ELR (cell line): ENCODE measurements at regions not wholly inside any gene's neighbourhood (a gene's known extent, or its start where the extent isn't known, plus 50 kb on each side); places are given as distances from the start of the nearest gene placed in this dataset.
"Not testable (repeated sequence)": the region's sequence is repeated elsewhere in the genome, so short reads cannot be mapped to it uniquely, and the experiment has no call there.

Experiments
- DNase-seq: peaks from one replicate; pipeline ENCODE4 v3.0.0-alpha.2; 2015; ENCODE audit warnings: low read depth

DNA sequence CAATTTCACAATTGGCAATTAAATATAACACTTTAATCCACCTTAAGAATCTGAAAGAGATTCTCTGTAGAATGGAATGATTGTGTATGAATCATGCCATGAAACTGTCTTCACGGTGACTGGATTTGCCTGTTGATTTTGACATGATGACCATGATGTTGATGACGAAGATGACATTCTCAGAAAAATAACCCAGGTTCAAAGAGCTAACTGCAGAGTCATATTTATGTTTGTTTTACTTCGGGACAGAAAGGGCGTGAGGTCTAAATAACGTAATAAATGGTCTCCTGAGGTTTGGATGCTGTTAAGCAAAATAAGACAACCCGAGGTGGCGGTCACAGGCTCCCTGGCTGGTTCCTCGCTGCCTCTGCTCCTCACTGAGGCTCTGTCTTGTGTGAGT, 532.0 kb downstream of the TMEM121 start:
- no peak for DNase-seq

DNA sequence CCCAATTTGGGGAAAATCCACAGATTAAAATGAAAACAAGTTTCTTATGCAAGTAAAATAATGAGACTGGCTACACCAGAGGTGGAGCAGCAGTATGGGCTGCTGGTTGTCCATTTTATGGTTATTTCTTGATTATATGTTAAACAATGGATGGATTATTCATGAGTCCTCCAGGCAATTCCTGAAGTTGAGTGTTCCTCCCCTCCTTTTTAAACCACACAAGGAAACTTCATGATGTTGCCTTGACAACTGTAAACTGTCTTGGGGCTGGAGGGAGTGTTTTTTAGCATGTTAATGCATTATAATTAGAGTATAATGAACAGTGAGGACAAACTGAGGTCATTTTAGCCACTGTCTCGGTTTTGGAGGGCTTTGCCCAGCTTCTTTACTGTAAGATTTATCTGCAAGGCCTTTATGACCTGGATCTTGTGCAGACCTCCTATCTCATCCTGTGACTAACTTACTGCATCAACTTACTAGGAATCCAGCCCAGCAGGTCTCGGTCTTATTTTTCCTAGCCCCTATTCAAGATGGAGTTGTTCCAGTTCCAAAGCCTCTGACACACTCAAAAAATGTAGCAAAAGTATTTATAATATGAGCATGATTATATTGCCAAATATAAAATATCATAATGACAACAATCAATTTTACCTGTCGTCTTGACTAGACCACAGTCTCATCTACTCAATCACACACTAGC, 534.0 kb downstream of the TMEM121 start:
- no peak for DNase-seq

DNA sequence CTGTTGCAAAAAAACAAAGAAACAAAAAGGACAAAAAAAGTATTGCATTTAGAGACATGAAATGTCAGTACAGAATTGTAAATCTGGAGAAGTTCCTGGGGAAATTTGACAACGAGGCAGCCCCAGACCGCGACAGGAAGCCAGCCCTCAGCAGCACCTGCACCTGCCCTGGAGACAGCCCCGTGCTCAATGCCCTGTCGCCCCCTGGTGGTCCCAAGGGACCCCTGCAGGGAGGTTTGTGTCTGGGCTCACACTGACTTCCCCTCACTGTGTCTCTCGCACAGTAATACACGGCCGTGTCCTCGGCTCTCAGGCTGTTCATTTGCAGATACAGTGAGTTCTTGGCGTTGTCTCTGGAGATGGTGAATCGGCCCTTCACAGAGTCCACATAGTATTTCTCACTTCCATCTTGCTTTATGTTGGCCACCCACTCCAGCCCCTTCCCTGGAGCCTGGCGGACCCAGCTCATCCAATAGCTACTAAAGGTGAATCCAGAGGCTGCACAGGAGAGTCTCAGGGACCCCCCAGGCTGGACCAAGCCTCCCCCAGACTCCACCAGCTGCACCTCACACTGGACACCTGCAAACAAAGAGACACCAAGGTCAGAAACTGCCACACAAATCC, 535.6 kb downstream of the TMEM121 start:
- DNase-seq, result not testable (repeated sequence)

DNA sequence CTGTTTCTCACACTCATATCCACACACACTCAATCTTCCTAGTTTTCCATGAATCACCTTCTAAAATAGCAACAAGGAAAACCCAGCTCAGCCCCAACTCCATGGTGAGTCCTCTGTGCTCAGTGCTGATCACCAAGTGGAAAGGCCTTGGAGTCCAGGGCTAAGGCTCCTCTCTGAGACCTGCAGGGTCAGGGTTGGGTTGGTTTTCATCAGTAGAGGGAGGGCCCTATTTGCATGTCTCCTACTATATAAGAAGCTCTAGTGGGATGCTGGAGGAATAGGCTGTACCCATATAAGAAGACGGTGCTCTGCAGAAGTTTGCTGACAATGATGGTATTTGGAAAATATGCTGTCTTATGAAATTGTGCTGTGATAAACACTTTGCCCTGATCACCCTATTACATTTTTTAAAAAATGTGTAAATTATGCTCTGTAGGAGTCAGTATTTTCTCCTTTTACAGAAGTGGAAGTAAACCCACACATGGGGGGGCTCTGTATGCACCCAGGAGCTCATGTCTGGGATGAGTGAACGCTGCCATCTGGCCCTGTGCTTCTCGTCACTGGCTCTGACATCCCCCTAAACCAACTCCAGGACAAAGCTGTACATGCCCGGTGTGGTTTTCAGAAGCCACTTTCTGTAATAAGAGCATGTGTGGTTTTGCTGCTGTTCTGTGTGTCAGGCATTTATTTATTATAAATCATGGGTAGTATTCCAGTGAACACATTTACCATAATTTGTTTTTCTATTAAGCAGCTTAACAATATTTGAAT, 536.3 kb downstream of the TMEM121 start:
- no peak for DNase-seq

DNA sequence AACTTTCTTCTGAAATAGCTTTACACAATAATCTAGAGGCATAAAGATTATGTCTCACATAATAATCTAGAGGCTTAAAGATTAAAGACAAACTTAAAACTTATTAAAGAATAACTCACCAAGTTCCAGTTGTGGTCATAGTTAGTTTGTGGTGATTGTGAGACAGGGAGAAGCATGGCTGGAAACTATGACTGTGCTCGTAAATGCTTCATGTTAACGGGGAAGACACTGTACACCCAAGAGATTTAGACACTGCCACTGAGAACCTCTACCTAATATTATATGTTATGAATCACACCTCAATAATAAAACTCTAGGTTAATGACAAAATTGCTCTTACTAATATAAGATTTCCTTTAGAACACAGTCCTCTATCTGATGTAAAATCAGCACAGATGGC, 541.6 kb downstream of the TMEM121 start:
- DNase-seq, result no peak

DNA sequence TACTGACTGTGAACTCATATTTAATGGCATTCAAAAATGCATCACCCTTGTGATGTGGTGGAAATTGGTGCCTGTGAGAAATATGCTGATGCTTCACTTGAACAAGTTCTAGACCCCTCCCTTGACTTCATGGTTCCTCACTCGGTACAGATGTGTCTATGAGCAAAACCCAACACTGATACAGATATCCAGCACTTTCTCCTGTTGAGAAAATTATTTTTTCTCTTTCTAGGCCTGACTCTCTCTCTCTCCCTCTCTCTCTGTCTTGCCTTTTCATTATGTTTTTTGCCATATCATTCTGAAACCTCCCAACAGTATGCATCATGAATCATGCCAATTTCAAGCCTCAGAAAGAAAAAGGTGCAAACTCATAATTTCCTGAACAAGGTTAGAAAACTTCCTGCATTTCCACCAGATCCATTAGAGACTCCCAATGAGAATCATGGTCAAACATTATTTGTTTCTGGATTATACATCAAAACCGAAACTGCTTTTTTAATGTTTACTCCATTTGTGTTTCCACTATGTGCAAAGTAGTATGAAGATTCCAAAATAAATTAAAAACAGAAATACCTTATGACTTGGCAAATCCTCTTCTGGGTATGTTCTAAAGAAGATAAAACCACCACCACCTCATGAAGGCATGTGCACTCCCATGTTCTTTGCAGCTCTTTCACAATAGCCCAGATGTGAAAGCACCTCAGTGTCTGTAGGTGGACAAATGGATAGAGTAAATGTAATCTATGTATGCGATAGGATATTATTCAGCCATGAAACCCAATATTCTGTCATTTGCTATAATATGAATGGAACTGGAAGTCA, 543.6 kb downstream of the TMEM121 start:
- no peak for DNase-seq

DNA sequence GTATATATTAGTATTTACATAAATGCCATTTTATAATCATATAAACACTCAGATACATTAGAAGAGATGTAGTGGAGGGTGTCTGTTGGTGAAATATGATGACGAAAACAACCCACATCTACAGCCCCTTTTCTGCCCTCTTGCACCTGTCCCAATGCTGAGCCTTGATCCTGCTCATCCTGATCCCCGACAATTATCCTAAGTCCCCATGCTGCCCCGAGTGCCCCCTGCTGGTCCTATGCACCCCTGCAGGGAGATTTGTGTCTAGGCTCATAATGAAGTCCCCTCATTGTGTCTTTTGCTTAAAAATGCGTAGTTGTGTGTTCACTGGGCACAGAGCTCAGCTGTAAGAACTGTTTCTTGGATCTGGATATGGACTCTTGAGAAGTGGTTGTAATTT, 554.5 kb downstream of the TMEM121 start:
- DNase-seq, result no peak

DNA sequence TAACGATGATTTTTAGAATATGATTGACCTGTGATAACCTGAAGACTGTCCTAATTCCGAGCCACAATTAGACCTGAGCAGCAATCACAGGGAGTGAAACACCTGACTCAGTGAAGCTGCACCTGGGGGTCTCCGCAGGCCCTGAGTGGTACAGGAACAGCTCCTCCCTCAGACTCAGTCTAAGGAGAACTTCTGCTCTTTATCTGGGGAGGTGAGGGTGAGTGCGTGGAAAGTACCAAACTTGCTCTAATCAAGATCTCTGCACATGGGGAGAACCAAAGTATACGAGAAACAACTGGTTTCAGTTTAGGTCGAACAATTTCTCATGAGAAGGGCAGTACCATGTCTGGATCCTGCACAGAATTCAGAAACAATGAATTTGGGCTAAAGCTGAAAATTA, 555.3 kb downstream of the TMEM121 start:
- not testable (repeated sequence) for DNase-seq

DNA sequence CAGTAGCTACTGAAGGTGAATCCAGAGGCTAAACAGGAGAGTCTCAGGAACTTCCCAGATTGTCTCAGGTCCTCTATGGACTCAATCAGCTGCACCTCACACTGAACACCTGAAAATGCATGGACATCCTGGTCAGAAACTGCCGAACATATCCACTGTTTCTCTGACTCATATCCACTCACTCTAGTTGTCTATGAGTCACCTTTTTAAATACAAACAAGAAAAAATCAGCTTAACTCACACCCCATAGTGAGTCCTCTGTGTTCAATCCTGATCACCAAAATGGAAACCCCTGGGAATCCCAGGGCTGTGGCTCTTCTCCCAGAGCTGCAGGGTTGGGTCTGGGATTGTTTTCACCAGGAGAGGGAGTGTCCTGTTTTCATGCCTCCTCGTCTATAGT, 556.7 kb downstream of the TMEM121 start:
- DNase-seq, result peak; percentile 15

DNA sequence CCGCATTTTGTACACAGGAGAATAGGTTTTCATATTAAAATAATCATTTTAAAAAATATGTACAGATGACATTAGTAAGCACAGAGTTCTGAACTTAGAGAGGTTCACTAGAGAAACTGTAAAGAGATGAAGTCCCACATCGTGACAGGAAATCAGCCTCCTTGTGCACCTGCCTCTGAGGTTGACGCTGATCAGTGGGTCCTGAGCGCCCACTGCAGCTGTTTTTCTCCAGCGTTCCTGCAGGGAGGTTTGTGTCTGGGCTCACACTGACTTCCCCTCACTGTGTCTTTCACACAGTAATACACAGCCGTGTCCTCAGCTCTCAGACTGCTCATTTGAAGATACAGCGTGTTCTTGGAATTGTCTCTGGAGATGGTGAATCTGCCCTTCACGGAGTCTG, 561.5 kb downstream of the TMEM121 start:
- DNase-seq, result no peak

DNA sequence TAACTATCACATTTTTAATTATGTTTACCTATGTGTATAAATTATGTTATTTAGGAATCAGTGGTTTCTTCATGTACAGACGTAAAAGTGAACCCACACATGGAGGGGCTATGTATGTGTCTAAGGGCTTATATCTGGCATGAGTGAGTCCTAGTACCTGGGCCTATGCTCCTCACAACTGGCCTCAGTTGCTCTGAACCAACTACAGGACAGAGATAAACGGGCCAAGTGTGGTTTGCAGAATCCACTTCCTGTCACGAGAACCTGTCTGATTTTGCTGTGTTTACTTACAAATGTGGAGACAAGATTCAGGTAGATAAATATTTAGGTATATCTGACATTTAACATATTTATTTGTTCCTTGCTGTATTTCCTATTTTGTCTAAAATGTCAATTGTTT, 562.5 kb downstream of the TMEM121 start:
- not testable (repeated sequence) for DNase-seq

DNA sequence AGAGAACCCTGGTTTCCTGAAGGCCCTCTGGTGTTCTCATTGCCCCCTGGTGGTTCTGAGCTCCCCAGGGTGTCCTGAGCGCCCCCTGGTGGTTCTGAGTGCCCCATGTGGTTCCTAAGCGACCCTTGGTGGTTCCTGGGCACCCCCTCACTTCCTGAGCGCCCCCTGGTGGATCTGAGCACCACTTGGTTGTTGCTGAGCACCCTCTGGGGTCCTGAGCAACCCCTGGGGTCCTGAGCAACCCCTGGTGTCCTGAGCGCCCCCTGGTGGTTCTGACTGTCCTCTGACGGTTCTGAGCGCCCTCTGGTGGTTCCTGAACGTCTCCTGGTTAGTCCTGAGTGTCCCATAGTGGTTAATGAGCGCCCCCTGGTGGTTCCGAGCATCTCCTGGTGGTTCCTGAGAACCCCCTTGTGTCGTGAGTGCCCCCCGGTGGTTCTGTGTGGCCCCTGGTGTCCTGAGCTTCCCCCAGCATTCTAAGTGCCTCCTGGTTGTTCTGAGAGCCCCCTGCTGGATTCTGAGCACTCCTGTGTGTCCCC, 568.3 kb downstream of the TMEM121 start:
- DNase-seq, result peak; percentile 45

DNA sequence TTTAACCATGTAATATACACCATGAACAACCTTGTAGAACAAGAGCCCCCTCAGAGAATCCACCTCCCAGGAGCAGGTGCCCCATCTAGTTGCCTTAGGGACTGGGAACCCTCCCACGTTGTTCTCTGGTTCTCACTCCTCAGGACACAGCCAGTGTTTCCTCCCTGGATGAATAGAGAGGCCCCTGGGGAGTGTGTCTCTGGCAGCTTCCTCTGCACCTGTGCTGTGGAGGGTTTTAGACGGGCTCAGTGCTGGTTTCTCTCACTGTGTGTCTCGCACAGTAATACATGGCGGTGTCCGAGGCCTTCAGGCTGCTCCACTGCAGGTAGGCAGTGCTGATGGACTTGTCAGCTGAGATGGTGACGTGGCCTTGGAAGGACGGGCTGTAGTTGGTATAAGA, 581.3 kb downstream of the TMEM121 start:
- DNase-seq, result no peak

DNA sequence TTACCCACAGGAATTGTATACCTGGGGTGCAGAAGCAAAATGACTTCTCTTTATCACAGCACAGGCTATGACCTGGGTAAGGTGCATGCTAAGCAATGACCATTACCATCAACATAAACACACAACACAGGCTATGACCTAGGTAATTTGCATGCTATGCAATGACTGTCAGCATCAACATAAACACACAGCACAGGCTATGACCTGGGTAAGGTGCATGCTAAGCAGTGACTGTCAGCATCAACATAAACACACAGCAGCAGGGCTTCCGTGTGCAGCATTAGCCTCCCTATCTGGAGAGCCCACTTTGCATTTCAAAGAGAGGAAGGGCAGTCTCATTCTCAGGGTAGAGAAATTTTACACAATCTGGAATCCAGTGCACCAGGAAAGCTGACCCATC, 583.0 kb downstream of the TMEM121 start:
- DNase-seq, result no peak

DNA sequence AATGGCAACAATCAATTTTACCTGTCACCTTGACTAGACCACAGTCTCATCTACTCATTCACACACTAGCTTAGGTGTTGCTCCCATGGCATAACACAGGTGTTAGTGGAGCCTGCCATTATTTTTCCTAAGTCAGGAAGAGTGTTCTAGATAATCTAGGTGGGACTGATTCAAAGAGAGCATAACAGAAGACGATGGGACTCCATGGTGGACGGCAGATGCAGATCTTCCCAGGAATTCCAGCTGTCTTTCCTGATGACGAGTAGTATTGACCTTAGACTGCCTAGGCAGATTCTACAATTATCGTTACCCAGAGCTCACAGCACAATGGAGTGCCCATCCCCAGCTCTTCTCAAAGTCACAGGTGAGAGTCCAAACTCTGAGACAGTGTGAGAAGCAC, 589.0 kb downstream of the TMEM121 start:
- DNase-seq, result no peak

DNA sequence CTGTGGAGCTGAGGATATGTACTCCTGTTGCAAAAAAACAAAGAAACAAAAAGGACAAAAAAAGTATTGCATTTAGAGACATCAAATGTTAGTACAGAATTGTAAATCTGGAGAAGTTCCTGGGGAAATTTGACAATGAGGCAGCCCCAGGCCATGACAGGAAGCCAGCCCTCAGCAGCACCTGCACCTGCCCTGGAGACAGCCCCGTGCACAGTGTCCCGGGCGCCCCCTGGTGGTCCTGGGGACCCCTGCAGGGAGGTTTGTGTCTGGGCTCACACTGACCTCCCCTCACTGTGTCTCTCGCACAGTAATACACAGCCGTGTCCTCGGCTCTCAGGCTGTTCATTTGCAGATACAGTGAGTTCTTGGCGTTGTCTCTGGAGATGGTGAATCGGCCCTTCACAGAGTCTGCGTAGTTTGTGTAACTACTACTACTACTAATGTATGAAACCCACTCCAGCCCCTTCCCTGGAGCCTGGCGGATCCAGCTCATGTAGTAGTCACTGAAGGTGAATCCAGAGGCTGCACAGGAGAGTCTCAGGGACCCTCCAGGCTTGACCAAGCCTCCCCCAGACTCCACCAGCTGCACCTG, 590.1 kb downstream of the TMEM121 start:
- not testable (repeated sequence) for DNase-seq

DNA sequence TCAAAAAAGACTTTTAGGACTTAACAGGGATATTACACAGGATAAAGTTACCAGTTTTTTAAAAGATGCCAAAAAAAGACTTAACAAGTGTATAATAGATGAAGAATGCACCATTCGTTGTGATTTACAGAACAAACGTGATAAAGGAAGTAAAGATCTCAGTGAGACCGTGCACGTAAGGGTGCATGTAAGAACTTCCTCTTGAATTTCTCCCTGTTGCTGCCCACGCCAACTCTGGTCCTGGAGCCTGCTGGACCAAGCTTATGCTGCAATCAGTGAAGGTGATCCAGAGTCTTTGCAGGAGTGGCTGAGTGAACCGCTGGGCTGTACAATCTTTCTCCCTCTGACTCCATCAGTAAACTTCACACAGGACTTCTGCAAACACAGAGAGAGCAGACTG, 593.7 kb downstream of the TMEM121 start:
- DNase-seq, result no peak

DNA sequence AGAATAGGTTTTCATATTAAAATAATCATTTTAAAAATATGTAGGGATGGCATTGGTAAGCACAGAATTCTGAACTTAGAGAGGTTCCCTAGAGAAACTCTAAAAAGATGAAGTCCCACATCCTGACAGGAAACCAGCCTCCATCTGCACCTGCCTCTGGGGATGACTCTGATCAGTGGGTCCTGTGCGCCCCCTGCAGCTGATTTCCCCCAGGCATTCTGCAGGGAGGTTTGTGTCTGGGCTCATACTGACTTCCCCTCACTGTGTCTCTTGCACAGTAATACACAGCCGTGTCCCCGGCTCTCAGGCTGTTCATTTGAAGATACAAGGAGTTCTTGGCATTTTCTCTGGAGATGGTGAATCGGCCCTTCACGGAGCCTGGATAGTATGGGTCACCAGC, 602.9 kb downstream of the TMEM121 start:
- no peak for DNase-seq

DNA sequence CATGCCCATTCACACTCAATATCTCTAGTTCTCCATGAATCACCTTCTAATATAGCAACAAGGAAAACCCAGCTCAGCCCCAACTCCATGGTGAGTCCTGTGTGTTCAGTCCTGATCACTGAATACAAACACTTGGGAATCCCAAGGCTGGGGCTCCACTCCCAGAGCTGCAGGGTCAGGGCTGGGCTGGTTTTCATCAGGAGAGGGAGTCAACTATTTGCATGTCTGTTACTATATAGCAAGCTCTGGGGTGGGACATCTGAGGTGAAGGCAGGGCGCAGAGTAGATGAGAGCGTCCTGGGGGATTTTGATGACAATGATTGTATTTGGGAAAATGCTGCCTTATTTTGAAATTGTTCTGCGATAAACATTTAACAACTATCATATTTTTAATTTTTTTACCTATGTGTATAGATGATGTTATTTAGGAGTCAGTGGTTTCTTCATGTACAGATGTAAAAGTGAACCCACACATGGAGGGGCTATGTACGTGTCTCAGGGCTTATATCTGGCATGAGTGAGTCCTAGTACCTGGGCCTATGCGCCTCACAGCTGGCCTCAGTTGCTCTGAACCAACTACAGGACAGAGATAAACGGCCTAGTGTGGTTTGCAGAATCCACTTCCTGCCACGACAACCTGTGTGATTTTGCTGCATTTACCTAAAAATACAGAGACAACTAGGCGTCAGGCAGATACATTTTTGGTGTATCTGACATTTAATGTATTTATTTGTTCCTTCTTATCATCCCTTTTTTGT, 603.7 kb downstream of the TMEM121 start:
- DNase-seq, result not testable (repeated sequence)

DNA sequence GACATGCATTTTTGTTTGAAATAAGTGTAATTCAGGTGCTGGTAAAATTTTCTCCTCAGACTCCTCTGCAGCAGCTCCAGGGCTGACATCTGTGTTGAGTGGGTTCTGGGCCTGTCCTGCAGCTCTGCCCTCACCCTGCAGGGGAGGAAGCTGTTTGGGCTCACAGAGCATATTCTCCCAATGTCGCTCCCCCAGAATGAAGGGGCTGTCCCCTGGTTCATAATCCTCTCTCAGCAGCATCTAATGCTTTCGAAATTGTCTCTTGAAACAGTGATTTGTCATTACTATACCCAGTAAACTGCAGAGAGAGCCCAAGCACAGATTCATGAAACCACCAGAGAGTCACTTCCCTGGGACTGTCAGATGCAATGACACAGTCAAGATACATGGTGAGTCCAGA, 606.7 kb downstream of the TMEM121 start:
- DNase-seq, result not testable (repeated sequence)

DNA sequence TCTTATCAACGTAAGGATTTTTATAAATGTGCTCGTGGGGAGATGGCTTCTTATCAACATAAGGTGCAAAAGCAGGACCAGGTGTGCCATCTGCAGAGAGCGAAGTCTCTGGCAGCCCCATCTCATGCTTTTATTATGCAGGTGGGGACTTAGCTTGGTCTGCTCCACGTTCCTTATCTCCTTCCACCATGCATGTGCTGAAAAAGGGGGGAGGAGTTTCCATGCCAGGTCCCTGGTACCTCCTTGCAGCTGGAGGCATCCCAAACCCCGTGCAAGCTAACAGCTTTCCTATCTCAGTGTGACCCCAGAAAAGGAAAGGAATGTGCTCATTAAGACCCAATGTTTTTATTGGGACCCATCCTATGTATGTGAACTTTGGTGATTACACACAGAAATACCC, 608.5 kb downstream of the TMEM121 start:
- no peak for DNase-seq
